ENCODE measurements at regions not wholly inside any gene's neighbourhood (a gene's known extent, or its start where the extent isn't known, plus 50 kb on each side); places are given as distances from the start of the nearest gene placed in this dataset.

- peak in 1 of 2 experiments; percentile 19 for DNase-seq
Measured at GRCh38 chr13:99859178-99860177, 112.1 kb downstream of the ZIC5 start.

DNA sequence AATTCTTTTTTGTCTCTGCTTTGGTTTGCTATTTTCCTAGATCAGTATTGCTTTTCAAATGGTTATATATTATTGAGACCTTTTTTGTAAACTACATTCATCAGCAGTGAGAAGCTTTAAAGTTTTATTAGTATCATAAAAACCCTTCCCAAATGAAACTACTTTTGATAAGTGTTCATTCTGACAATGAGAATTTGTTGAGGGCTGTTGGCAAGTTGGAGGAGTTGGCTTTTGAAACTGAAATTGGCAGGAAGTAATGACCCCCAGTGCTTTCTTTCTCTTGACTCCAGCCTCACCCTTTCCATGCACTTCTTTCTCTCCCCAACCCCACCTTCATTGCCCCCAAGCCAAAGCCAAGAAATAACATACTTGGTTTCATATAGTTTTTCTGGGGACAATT, 113.8 kb downstream of the ZIC5 start:
- DNase-seq, result no peak

DNA sequence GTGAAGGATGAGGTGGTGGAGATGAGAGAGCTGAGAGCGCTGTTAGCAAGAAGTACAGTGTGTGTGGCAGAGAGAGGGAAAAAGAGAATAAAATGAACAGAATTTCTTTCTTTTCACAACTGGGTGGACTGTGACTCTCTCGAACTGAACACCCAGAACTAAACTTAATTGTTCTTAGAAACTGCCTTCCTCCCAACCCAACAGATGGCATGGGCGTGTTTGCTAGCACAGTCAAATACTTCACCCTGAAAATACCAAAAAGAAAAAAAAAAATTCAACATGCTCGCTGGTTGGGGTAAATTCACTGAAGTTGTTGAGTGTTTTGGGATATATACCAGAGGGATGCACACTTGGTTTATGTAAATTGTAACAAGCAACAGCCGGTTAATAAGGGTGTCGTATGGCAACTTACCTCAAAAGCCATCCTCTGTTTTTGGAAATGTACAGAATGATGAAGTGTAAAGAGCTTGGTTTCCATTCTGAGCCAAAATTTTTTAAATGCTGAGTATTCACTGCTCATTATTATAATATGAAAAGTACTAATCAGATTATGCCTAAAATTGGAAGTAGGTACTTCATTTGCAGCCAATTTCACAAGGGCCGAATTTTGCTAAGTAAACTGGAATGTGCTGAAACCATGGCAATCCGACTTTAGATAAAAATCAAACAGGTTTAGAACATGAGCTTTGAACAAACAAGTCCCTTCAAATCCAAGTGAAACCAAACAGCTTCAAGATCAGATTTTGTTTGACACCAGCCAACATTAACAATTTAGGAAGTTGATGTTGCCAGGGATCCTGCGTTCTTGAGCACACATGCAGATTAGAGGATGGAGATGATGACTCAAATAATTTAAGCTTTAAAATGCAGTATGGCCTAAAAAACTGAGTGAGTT, 115.8 kb downstream of the ZIC5 start:
- no peak for DNase-seq

GRCh38 chr13:99854366-99854765, 117.2 kb downstream of the ZIC5 start:
- DNase-seq, result no peak

- peak; percentile 37 to 64 for DNase-seq
Measured at GRCh38 chr13:99847318-99847750, 124.2 kb downstream of the ZIC5 start.

DNA sequence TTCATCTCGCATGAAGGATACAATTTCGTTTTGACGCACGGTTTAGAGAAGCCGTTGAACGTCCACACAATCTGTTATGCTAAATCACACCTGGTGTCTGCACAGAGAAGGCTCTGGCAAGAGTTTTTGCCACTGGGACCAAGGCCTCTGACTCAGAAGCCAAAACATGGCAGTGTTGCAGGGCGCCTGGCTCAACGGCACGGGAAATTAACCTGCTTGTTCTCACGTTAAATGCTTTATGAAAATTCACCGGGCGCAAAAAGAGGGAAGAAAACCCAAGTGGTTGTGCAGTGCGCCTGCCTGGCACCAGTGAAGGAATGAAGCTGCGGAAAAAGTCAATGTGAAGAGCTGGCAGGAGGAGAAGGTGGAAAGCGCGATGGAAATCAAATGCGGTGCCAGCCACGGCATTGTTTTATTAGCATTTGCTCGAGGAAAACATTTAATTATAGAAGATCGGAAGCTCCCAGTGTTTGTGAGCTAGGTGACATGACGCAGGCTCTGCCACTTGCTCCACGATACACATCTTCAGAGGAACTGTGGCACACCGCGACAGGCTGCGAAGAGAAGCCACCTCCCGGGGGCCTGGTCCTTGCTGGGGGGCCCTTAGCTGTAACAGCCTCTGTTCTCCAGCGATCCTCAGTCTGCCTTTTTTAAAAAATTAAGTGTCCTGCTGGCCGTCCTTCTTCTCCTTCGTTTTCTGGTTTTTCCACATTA, 126.2 kb downstream of the ZIC5 start:
- no peak for DNase-seq

- DNase-seq, result no peak
Measured at GRCh38 chr13:99844421-99844820, 127.1 kb downstream of the ZIC5 start.

DNA sequence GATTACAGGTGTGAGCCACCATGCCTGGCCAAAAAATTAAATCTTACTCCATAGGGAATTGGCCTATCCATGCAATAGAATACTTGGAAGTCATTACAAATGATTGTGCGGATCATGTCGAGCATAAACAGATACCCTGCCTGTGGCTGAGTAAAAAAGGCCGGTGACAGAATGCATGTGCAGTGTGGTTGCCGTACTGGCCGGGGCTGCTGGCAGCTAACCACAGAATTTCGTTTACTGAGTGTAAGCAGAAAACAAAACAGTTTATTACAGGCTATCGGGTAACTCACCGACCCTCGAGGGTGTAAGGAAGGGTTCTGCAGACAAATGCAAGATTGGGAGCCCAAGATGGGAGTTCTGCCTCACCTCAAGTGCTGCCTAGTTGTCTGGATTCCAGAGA, 127.7 kb downstream of the ZIC5 start:
- no peak for DNase-seq

DNA sequence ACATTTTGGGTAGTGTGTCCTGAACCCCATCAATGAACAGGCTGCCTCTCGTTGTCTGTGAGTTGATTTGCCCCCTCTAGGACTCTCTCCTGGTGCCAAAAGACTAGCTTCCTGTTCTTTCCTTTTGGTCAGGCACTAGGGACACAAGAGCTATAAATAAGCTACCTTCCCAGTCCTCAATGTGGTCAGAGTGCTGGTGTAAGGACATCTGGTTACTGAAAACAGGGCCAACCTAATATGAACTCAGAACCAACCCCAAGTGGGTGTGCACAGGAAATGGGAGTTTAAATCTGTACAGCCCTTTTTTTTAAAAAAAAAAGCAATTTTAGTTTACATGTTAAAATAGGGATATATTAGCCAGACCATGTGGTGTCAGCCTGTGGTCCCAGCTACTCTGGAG, 129.2 kb downstream of the ZIC5 start:
- no peak for DNase-seq

GRCh38 chr13:99836291-99836690, 135.3 kb downstream of the ZIC5 start:
- DNase-seq, result no peak

DNA sequence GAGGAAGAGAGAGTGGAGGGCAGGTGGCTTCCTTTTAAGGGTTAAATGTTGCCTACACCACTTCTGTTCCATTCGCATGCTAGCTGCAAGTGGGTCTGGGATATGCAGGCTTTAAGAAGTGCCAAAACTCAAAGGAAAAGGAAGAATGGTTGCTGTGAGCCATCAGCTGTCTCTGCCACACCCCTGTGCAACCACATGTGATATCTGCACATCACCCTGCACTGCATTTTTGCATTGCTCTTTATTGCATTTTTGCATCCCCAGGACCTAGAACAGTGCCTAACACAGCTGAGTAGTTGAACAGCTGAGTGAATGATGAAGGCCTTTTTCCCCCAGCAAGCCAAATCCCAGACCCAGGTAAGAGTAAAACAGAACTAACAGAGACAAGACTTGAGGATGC, 136.1 kb downstream of the ZIC5 start:
- no peak for DNase-seq

DNA sequence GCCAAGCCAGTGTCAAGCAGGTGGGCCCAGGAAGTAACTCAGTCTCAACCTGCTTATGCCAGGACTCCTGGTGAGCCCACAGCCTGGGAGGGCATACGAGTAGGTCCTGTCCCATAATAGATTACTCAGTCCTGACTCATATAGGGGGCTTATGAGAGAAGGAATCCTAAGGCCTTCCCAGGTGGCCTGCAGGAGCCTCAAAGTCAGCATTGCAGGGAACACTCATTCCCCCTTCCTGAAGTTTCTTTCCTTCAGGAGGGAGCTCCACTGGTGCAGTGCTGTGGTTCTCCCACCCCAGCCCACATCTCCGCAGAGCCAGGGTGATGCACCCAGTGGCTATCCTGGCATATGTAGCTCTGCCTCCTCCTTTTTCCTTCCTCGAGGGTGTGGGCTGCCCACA, 137.3 kb downstream of the ZIC5 start:
- no peak for DNase-seq

DNA sequence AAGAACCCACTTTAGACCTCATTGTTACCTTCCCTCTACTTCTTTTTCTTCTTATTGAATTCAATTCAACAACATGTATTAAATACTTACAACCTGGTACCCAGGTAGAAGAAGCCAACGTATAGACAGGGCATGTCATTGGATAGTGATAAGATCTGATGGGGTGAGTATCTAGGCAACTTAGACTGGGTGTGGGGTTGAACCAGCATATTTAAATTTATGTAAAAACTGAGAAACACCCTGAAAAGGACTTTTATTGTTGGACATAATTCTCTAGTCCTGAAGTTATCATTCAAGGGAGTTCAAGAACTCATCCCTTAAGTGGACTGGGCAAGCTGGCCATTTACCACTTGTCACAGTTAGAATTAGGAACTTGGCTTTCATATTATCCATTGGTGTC, 139.2 kb downstream of the ZIC5 start:
- DNase-seq, result no peak

GRCh38 chr13:99830931-99831330, 140.6 kb downstream of the ZIC5 start:
- DNase-seq, result no peak

DNA sequence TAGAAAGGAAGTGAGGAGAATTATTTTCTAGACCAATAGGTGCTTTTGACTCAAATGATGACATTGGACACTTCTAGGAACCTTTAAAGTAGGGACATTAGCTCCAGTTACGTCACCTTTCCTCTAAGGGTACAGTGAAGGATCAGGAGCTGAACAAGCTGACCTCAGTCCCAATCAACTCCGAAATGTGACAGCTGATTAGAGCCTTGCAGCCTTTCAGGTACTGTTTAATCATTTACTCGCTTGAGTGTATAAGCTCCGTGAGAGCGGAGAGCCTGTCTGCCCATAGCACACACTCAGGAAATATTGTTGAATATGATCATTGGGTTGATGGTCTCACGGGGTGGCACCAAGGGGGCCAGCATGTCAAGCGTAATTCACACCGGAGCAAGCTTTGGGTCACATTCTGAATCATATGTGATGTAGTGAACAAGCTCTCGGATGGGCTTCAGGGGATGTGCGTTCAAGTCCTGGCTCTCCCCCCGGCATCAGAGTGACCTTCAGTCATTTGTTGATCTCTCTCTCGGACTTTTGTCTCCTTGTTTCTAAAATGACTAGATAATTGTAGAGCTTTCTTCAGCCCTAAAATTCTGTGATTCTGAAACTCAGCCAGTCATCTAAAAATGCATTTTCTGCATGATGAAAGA, 141.9 kb downstream of the ZIC5 start:
- no peak for DNase-seq

GRCh38 chr13:99829161-99829560, 142.4 kb downstream of the ZIC5 start:
- DNase-seq, result no peak

- no peak for DNase-seq
Measured at GRCh38 chr13:99828735-99829134, 142.8 kb downstream of the ZIC5 start.

DNA sequence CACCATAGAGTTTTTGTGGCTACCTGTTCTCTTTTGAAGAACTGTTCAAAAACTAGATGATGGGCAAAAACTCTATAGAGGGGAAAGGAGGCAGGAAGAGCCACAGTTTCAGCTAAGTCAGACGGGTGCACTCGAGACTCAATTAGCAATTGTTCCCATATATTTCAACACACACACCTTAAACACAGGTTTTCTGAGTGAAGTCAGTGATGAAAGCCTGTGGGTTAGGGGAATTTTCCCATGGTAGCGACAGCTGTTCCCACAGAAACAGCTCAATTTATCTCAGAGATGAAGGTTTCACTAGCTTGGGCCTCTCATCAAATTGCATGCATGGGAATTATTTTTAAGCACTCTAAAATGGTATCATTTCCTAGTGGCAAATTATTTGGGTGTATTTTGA, 143.4 kb downstream of the ZIC5 start:
- DNase-seq, result no peak

DNA sequence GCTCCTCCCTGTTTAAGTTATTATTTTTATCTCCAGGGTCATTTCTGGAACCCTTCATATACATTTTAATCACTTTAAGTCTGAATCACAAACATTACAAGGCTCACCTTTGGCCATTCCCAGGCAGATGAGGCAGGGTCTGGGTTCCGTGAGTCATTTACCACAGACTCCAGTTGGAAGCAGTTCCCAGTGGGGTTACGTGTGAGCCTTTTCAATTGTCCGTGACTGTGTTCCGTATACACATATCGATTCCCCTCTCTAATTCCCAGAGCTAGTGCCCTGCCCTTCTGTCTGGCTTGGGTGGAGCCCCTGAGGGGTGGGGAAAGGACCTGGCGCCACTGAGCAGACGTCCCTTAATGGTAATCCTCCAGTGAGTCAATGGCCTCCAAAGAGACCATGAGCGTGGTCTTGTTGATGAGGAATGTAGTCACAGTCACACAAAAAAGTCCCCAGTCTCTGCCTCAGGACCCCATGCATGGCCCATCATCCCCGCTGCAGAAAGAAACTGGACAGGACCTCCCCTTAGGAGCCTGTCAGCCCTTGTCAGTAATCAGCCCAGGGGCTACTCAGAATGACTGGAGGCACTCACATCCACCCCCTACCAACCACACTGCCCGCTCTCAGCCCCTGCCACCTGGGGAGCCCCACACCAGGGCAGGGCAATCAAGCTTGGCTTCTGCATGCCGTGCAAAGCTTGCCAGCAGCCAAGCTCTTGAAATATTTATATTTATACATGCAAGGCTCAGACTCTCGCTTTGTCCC, 144.4 kb downstream of the ZIC5 start:
- no peak for DNase-seq

GRCh38 chr13:99823961-99824360, 147.6 kb downstream of the ZIC5 start:
- no peak for DNase-seq

- DNase-seq, result no peak
Measured at GRCh38 chr13:99822820-99823219, 148.7 kb downstream of the ZIC5 start.

DNA sequence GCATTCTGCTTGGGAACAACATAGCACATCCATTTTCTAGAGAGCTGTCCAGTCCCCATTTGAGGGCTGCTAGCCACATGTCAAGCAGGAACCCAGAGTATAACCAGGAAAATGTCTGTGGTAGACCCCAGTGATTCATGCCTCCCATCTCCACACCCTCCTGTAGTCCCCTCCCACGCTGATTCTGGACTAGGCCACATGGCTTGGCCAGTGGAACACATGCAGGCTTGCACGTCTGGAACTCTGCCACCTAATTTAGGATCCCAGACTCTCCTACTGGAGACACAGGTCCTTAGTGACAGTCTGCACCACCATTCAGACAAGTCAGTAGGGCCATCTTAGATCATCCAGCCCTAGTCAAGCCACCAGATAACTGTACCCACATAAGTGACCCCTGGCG, 149.8 kb downstream of the ZIC5 start:
- no peak for DNase-seq
